NB4 (cell line): ENCODE measurements at regions not wholly inside any gene's neighbourhood (a gene's known extent, or its start where the extent isn't known, plus 50 kb on each side); places are given as distances from the start of the nearest gene placed in this dataset.

Source experiments
- DNase-seq: peaks from one replicate; pipeline ENCODE4 v3.0.0; 2010; ENCODE audit warnings: low read depth
- H3K4me3 ChIP-seq: one replicate; pipeline ENCODE4 v1.5.1; 2011; ENCODE audit warnings: mild to moderate bottlenecking, low read depth, low read length, moderate library complexity
- CTCF ChIP-seq: IDR thresholded peaks from one replicate; pipeline ENCODE4 v1.5.1; 2012; ENCODE audit warnings: low read depth, low read length
- MYC ChIP-seq: IDR thresholded peaks from 2 replicates; pipeline ENCODE4 v1.6.1; 2011; ENCODE audit warnings: low read depth, low read length
- POLR2A ChIP-seq: IDR thresholded peaks from 2 replicates; pipeline ENCODE4 v1.6.1; 2011; ENCODE audit warnings: mild to moderate bottlenecking; ENCODE audit not compliant: insufficient read length; ENCODE audit errors: extremely low read depth
- TF ChIP-seq, protein P1 (sequence below): IDR thresholded peaks from 2 replicates; pipeline ENCODE4 v1.6.1; 2011; ENCODE audit warnings: low read depth, low read length

- TF ChIP-seq MYC (no peak), POLR2A (no peak), CTCF (no peak)
- TF ChIP-seq, protein P1, sequence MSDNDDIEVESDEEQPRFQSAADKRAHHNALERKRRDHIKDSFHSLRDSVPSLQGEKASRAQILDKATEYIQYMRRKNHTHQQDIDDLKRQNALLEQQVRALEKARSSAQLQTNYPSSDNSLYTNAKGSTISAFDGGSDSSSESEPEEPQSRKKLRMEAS: no peak
- H3K4me3 ChIP-seq: no peak overlapping the region
- DNase-seq: no peak
Measured at GRCh38 chr6:93568169-93568568, 148.8 kb upstream of the EPHA7 start.

GRCh38 chr6:93567164-93567563 is 147.8 kb upstream of the EPHA7 start:
- no peak for DNase-seq
- TF ChIP-seq, protein P1: no peak
- TF ChIP-seq CTCF (no peak), MYC (no peak), POLR2A (no peak)
- H3K4me3 ChIP-seq: no peak overlapping the region

DNA sequence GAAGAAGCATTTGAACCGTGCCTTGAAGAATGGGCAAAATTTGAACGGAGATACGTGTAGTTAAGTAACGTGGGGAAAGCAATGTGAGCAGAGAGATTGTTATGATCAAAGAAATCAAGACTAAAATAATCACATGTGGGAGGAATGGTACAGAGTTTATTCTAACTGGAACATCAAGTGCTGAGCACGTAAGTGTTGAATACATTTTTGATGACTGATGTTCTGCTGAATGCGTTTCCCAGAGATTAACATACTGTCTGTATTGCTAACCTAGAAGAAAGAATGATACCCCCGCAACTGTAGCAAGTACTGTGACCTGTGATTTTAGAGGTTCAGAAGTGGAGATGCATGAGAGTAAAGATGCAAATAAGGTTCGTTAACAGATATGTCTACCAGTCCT is 146.9 kb upstream of the EPHA7 start:
- TF ChIP-seq, protein P1: no peak
- TF ChIP-seq MYC (no peak), POLR2A (no peak), CTCF (no peak)
- no peak overlapping the region for H3K4me3 ChIP-seq
- no peak for DNase-seq

DNA sequence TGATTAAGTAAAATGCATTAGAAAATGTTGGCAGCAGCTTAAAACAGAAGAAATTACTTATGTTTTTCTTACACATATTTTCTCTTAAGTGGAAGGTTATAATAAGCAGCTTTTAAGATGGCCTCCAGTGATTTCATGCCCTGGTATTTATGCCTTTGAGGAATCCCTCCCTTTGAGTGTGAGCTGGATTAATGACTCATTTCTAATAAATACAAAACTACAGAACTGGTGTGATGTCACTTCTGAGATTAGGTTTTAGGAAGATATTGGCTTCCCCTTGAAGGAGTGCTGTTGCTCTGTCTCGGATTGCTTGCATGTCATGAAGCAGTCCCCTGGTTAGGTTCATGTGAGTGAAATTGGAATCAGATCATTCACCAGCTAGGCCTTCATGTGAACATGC is 143.2 kb upstream of the EPHA7 start:
- DNase-seq: no peak
- no peak overlapping the region for H3K4me3 ChIP-seq
- TF ChIP-seq CTCF: no peak

- no peak for DNase-seq
- TF ChIP-seq, protein P1: no peak
- TF ChIP-seq MYC: no peak
- no peak overlapping the region for H3K4me3 ChIP-seq
Measured at GRCh38 chr6:93555292-93555691, 135.9 kb upstream of the EPHA7 start.

GRCh38 chr6:93554018-93554417 is 134.7 kb upstream of the EPHA7 start:
- TF ChIP-seq, protein P1: no peak
- TF ChIP-seq CTCF (no peak), POLR2A (no peak), MYC (no peak)

More at GRCh38 chr6:93554018-93554417, 134.7 kb upstream of the EPHA7 start:
- no peak overlapping the region for H3K4me3 ChIP-seq
- DNase-seq: no peak
